ENCODE measurements at regions not wholly inside any gene's neighbourhood (a gene's known extent, or its start where the extent isn't known, plus 50 kb on each side); places are given as distances from the start of the nearest gene placed in this dataset.
"Not testable (repeated sequence)": the region's sequence is repeated elsewhere in the genome, so short reads cannot be mapped to it uniquely, and the experiment has no call there.

- Mint-ChIP-seq H3K27me3 (no peaks in the 10 kb centered on the region), H3K4me1 (no peaks in the 10 kb centered on the region), H3K27ac (no peak overlapping the region), H3K36me3 (no peaks in the 10 kb centered on the region), H3K4me3 (no peak overlapping the region), H3K9me3 (peaks cover 2% of the 10 kb centered on the region)
- no peak for DNase-seq
Observed at GRCh38 chr13:90898811-90899210, 448.7 kb upstream of the MIR17HG start.

GRCh38 chr13:90899416-90899815, 448.1 kb upstream of the MIR17HG start:
- Mint-ChIP-seq H3K4me3 (no peak overlapping the region), H3K36me3 (no peaks in the 10 kb centered on the region), H3K9me3 (peaks cover 2% of the 10 kb centered on the region), H3K27me3 (no peaks in the 10 kb centered on the region), H3K4me1 (no peaks in the 10 kb centered on the region), H3K27ac (no peak overlapping the region)
- no peak for DNase-seq

- Mint-ChIP-seq H3K36me3 (no peaks in the 10 kb centered on the region), H3K27me3 (no peaks in the 10 kb centered on the region), H3K4me1 (no peaks in the 10 kb centered on the region), H3K9me3 (peaks cover 14% of the 10 kb centered on the region), H3K27ac (no peak overlapping the region), H3K4me3 (no peak overlapping the region)
- no peak for DNase-seq
Observed at GRCh38 chr13:90902255-90902654, 445.2 kb upstream of the MIR17HG start.

DNA sequence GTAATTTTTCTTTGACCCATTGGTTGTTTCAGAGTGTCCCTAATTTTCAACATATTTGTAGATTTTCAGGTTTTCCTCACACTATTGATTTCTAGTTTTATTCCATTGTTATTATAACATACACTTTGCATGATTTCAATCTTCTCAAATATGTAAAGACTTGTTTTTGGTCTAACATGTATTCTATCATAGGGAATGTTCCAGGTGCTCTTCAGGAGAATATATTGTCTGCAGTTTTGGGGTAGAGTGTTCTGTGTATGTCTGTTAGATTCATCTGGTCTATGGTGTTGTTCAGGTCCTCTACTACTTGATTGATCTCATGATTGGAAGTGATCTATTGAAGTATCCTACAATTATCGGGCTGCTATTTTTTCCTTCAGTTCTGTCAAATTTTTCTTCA, 440.9 kb upstream of the MIR17HG start:
- no peaks in the 10 kb centered on the region for H3K36me3 Mint-ChIP-seq
- no peak overlapping the region for H3K4me3 Mint-ChIP-seq
- no peaks in the 10 kb centered on the region for H3K4me1 Mint-ChIP-seq
- no peak for DNase-seq
- H3K9me3 Mint-ChIP-seq = peaks cover 15% of the 10 kb centered on the region
- H3K27ac Mint-ChIP-seq = no peak overlapping the region
- no peaks in the 10 kb centered on the region for H3K27me3 Mint-ChIP-seq

- no peak for DNase-seq
- no peaks in the 10 kb centered on the region for H3K36me3 Mint-ChIP-seq
- H3K4me1 Mint-ChIP-seq = no peaks in the 10 kb centered on the region
- no peaks in the 10 kb centered on the region for H3K27me3 Mint-ChIP-seq
- H3K4me3 Mint-ChIP-seq = no peak overlapping the region
- no peak overlapping the region for H3K27ac Mint-ChIP-seq
- peaks cover 15% of the 10 kb centered on the region for H3K9me3 Mint-ChIP-seq
Observed at GRCh38 chr13:90908792-90909191, 438.7 kb upstream of the MIR17HG start.

- Mint-ChIP-seq H3K27me3 (no peaks in the 10 kb centered on the region), H3K9me3 (peaks cover 14% of the 10 kb centered on the region), H3K4me3 (no peak overlapping the region)
Observed at GRCh38 chr13:90910018-90910639, 437.4 kb upstream of the MIR17HG start.

DNA sequence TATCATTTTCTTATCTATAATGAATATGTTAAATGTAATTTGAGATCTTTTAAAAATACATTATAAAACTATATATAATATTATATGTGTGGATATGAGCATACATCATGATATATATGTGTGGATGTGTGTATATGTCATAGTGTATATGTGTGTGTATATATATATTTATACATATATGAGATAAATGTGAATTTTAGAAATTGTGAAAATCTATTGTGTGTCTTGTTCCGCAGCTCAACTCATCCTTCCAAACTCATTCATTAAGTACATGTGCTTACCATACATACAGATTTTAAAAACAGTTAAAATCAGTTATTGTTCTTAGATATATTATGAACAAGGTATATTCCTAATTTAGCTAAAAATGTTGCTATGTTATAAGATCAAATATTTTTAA, 435.2 kb upstream of the MIR17HG start:
- H3K27me3 Mint-ChIP-seq = no peaks in the 10 kb centered on the region

More at GRCh38 chr13:90910018-90910639, 437.4 kb upstream of the MIR17HG start:
- no peak for DNase-seq
- Mint-ChIP-seq H3K27ac (no peak overlapping the region), H3K4me1 (no peaks in the 10 kb centered on the region), H3K36me3 (no peaks in the 10 kb centered on the region)

GRCh38 chr13:90918536-90918935, 429.0 kb upstream of the MIR17HG start:
- H3K9me3 Mint-ChIP-seq = no peaks in the 10 kb centered on the region
- H3K36me3 Mint-ChIP-seq = no peaks in the 10 kb centered on the region
- no peak overlapping the region for H3K27ac Mint-ChIP-seq
- H3K4me3 Mint-ChIP-seq = no peak overlapping the region
- H3K4me1 Mint-ChIP-seq = no peaks in the 10 kb centered on the region
- no peak for DNase-seq
- H3K27me3 Mint-ChIP-seq = no peaks in the 10 kb centered on the region

More for the DNA sequence above, 435.2 kb upstream of the MIR17HG start:
- H3K4me3 Mint-ChIP-seq = no peak overlapping the region
- H3K27ac Mint-ChIP-seq = no peak overlapping the region
- no peaks in the 10 kb centered on the region for H3K36me3 Mint-ChIP-seq
- peaks cover 2% of the 10 kb centered on the region for H3K9me3 Mint-ChIP-seq
- no peak for DNase-seq
- no peaks in the 10 kb centered on the region for H3K4me1 Mint-ChIP-seq

DNA sequence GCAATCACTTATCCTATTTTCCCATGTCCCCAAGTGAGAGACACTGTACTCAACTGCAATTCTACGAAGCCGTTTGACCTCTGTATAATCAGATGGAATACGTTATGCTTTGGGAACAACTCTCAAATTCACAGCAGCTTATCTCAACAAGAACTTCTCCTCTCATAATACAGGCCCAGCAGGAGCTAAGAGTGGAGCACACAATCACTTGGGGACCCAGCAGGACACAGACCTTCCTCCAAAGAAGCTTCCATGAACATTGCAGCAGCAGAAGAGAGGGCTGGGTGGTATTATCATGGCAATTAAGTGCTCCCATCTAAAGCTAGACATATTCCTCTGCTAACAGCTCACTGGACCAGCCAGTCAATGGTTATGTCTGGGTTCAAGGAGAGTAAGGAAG, 428.3 kb upstream of the MIR17HG start:
- Mint-ChIP-seq H3K36me3 (no peaks in the 10 kb centered on the region), H3K27me3 (no peaks in the 10 kb centered on the region), H3K27ac (no peak overlapping the region), H3K4me3 (no peak overlapping the region), H3K4me1 (no peaks in the 10 kb centered on the region), H3K9me3 (no peaks in the 10 kb centered on the region)
- DNase-seq = no peak

DNA sequence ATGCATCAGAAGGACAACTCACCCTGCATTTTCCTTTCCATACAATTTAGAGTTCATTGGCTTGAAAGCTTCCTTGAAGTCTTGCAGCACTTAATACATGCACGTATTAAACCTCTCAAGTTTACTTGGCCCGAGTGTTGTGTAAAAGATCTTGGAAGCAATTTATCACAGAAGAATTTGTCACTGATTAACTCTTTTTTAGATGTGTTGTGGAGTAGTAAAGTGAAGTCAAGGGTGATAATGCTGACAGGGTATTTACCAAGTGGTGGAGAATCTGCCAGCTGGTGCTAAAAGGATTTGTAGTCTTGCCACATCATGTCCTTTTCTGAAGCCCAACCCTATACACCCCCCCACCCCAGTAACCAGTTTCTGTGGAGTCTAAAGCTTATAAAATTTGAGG, 421.0 kb upstream of the MIR17HG start:
- H3K36me3 Mint-ChIP-seq = peaks cover 1% of the 10 kb centered on the region
- H3K4me1 Mint-ChIP-seq = no peaks in the 10 kb centered on the region
- H3K4me3 Mint-ChIP-seq = no peak overlapping the region
- H3K27me3 Mint-ChIP-seq = no peaks in the 10 kb centered on the region
- H3K27ac Mint-ChIP-seq = no peak overlapping the region
- H3K9me3 Mint-ChIP-seq = peaks cover 3% of the 10 kb centered on the region
- no peak for DNase-seq

GRCh38 chr13:90928109-90928508, 419.4 kb upstream of the MIR17HG start:
- no peak for DNase-seq
- H3K4me1 Mint-ChIP-seq = no peaks in the 10 kb centered on the region
- peaks cover 3% of the 10 kb centered on the region for H3K9me3 Mint-ChIP-seq
- no peaks in the 10 kb centered on the region for H3K27me3 Mint-ChIP-seq
- no peak overlapping the region for H3K27ac Mint-ChIP-seq
- peaks cover 1% of the 10 kb centered on the region for H3K36me3 Mint-ChIP-seq
- H3K4me3 Mint-ChIP-seq = no peak overlapping the region

DNA sequence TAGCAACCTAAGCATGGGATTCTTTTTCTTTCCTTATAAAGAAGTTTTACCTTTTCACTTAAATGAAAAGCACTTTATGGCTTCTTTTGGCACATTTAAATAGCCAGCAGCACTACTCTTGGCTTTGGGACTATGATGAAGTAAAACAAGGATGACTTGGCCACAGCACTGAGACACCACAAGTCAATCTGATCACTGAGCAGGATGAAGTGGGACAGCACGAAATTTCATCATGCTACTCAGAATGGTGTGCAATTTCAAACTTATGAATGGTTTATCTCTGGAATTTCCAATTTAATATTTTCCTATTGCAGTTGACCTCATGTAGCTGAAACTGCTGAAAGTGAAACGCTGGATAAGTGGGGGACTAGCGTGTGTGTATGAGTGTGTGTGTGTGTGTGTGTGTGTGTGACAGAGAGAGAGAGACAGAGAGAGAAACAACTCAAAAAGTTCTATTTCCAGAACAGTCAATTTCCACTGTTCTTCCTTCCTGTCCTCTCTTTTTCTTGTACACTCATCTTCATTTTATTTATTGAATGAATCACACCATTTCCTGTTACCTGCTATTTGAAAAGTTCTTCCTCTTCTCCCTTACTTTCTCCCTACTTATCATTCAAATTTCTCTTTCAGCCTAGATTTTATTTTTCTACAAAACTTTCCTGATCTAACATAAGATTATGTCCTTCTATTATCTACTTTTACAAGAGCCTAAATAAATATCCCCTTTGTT, 414.2 kb upstream of the MIR17HG start:
- no peaks in the 10 kb centered on the region for H3K4me1 Mint-ChIP-seq
- H3K27ac Mint-ChIP-seq = no peak overlapping the region
- peaks cover 3% of the 10 kb centered on the region for H3K9me3 Mint-ChIP-seq

DNA sequence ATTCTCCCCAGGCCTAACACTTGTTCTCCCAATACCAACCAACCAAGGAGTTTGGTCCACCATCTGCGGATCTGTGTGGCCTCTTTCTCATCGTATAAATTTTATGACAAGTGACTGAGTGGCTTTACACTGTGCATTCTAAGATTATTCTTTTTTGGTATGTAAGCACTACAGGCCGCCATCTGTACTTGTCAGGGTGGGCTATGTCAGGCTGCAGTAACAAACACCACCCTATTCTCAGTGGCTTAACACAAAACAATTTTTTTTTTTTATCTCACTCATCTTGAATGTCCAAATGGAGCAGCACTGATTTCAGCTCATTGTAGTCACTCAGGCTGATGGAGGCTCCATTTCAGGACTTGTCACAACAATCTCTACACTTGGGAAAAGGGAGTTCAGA, 412.7 kb upstream of the MIR17HG start:
- Mint-ChIP-seq H3K9me3 (peaks cover 3% of the 10 kb centered on the region), H3K4me3 (no peak overlapping the region), H3K27me3 (no peaks in the 10 kb centered on the region), H3K27ac (no peak overlapping the region), H3K36me3 (peaks cover 1% of the 10 kb centered on the region), H3K4me1 (no peaks in the 10 kb centered on the region)
- no peak for DNase-seq

More for the DNA sequence above, 414.2 kb upstream of the MIR17HG start:
- H3K4me3 Mint-ChIP-seq = no peak overlapping the region
- no peak for DNase-seq
- peaks cover 1% of the 10 kb centered on the region for H3K36me3 Mint-ChIP-seq
- H3K27me3 Mint-ChIP-seq = no peaks in the 10 kb centered on the region

DNA sequence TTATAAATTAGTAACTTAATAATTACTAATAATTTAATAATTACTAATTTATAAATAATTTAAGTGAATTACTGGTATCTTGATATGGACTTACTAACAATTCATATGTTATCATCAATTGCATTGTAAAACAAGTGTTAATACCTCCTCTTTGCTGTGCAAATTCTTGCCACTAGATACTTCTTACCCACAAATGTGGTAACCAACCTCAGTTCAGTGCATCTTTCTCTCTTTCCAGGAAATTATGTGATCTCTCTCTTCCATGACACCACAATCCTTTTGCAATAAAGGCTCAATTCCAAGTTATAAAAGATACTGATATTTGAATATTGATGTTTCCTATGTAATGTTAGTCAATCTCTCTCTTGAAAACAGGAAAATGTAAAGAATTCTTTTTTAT, 408.6 kb upstream of the MIR17HG start:
- no peak for DNase-seq
- H3K27me3 Mint-ChIP-seq = no peaks in the 10 kb centered on the region
- no peak overlapping the region for H3K27ac Mint-ChIP-seq
- H3K36me3 Mint-ChIP-seq = no peaks in the 10 kb centered on the region
- no peaks in the 10 kb centered on the region for H3K4me1 Mint-ChIP-seq
- H3K4me3 Mint-ChIP-seq = no peak overlapping the region
- H3K9me3 Mint-ChIP-seq = no peaks in the 10 kb centered on the region

GRCh38 chr13:90943946-90944345, 403.5 kb upstream of the MIR17HG start:
- Mint-ChIP-seq H3K36me3 (no peaks in the 10 kb centered on the region), H3K27me3 (no peaks in the 10 kb centered on the region), H3K9me3 (peaks cover 4% of the 10 kb centered on the region), H3K4me1 (no peaks in the 10 kb centered on the region), H3K27ac (no peak overlapping the region), H3K4me3 (no peak overlapping the region)
- no peak for DNase-seq

DNA sequence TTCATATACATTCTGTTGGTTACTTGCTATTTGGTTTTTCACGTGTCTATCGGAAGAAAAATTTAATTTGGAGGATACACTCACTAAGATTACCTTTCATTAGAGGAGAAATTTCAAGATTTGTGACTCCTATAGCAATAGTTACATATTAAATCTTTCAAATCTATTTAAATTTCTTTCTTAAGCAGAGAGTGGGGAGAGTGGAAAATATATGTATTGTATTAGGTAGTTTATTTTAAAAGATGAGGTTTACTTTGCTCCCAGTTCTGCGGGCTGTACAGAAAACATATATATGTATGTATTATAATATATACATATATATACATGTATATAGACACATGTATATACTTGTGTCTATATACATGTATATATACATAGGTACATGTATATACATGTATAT, 402.3 kb upstream of the MIR17HG start:
- not testable (repeated sequence) for H3K27me3 Mint-ChIP-seq, H3K9me3 Mint-ChIP-seq

More for the DNA sequence above, 402.3 kb upstream of the MIR17HG start:
- not testable (repeated sequence) for H3K4me3 Mint-ChIP-seq, H3K4me1 Mint-ChIP-seq, DNase-seq, H3K27ac Mint-ChIP-seq, H3K36me3 Mint-ChIP-seq

All from activated naive CD8-positive, alpha-beta T cell treated with anti-CD3 and anti-CD28 coated beads for 36 hours (primary cell).